Endodermal cell (in vitro differentiated cells): ENCODE measurements at regions not wholly inside any gene's neighbourhood (a gene's known extent, or its start where the extent isn't known, plus 50 kb on each side); places are given as distances from the start of the nearest gene placed in this dataset.

Source experiments
- DNase-seq: peaks from one replicate; pipeline ENCODE4 v3.0.0-alpha.2; 2017
- H3K27ac ChIP-seq: 2 replicates; pipeline ENCODE4 v1.5.1; 2013; ENCODE audit warnings: mild to moderate bottlenecking, low read depth, low read length, moderate library complexity
- H3K27me3 ChIP-seq: 2 replicates; pipeline ENCODE4 v1.6.1; 2013; ENCODE audit warnings: mild to moderate bottlenecking, low read length, moderate library complexity; ENCODE audit not compliant: insufficient read depth, control insufficient read depth, poor library complexity, severe bottlenecking
- H3K36me3 ChIP-seq: 2 replicates; pipeline ENCODE4 v1.7.0; 2013; ENCODE audit warnings: mild to moderate bottlenecking, low read length, moderate library complexity; ENCODE audit not compliant: control insufficient read depth, insufficient read depth
- H3K4me1 ChIP-seq: one replicate; pipeline ENCODE4 v1.7.0; 2013; ENCODE audit warnings: low read length; ENCODE audit not compliant: control insufficient read depth, insufficient read depth
- H3K4me3 ChIP-seq: 2 replicates; pipeline ENCODE4 v1.5.1; 2013; ENCODE audit warnings: mild to moderate bottlenecking, low read length, moderate library complexity
- H3K9ac ChIP-seq: 2 replicates; pipeline ENCODE4 v1.6.1; 2013; ENCODE audit warnings: mild to moderate bottlenecking, low read length, moderate library complexity; ENCODE audit not compliant: poor library complexity, severe bottlenecking; ENCODE audit errors: extremely low read depth
- H3K9me3 ChIP-seq: 2 replicates; pipeline ENCODE4 v1.6.1; 2013; ENCODE audit warnings: mild to moderate bottlenecking, low read length, moderate library complexity; ENCODE audit not compliant: control insufficient read depth
- H3K27ac Mint-ChIP-seq: 2 replicates; pipeline ENCODE4 v1.8.0; 2020; ENCODE audit warnings: mixed read lengths
- H3K27me3 Mint-ChIP-seq: 2 replicates; pipeline ENCODE4 v1.8.0; 2021; ENCODE audit warnings: mild to moderate bottlenecking, mixed read lengths; ENCODE audit not compliant: insufficient read depth
- H3K36me3 Mint-ChIP-seq: 2 replicates; pipeline ENCODE4 v1.8.0; 2020; ENCODE audit warnings: low read depth, mixed read lengths
- H3K4me1 Mint-ChIP-seq: 2 replicates; pipeline ENCODE4 v1.8.0; 2020; ENCODE audit warnings: mixed read lengths
- H3K4me3 Mint-ChIP-seq: 2 replicates; pipeline ENCODE4 v1.8.0; 2020; ENCODE audit warnings: mild to moderate bottlenecking, moderate library complexity, mixed read lengths
- H3K9me3 Mint-ChIP-seq: 2 replicates; pipeline ENCODE4 v1.8.0; 2020; ENCODE audit warnings: mild to moderate bottlenecking, mixed read lengths
- CTCF ChIP-seq: fragments of 200-600 bp; sonication (generic); conservative IDR thresholded peaks from 2 replicates; pipeline ENCODE4 v1.5.0; 2021; ENCODE audit warnings: antibody characterized with exemption, mild to moderate bottlenecking
- WGBS, 2 experiments: methylation state at CpG; one replicate each; pipeline versions ENCODE4 v1.1.5 to v1.1.7; 2013; ENCODE audit warnings: missing lambda C conversion rate in 2 of 2, mixed read lengths in 1 of 2; ENCODE audit not compliant: insufficient coverage in 1 of 2, insufficient read length in 1 of 2; 5-methylcytosine and 5-hydroxymethylcytosine counted together

- no peak for DNase-seq
- TF ChIP-seq CTCF, result no peak
- H3K36me3 Mint-ChIP-seq, result no peaks in the 10 kb centered on the region
- peaks cover 39% of the 10 kb centered on the region for H3K27me3 Mint-ChIP-seq
- Histone ChIP-seq H3K36me3 (no peaks in the 10 kb centered on the region), H3K9ac (no peak overlapping the region), H3K9me3 (peaks cover 16% of the 10 kb centered on the region), H3K4me3 (no peak overlapping the region), H3K27ac (no peak overlapping the region), H3K27me3 (peaks cover 15% of the 10 kb centered on the region), H3K4me1 (no peaks in the 10 kb centered on the region)
- whole genome bisulfite sequencing, 2 experiments, result 88 to 95% methylated on average over 5 of the region's 6 CpGs
- no peak overlapping the region for H3K27ac Mint-ChIP-seq
- H3K9me3 Mint-ChIP-seq, result peaks cover 6% of the 10 kb centered on the region
- peaks cover 15% of the 10 kb centered on the region for H3K4me1 Mint-ChIP-seq
- H3K4me3 Mint-ChIP-seq, result no peak overlapping the region
These were observed 198.2 kb upstream of the COPS8 start for GRCh38 chr2:236887531-236887930.

- Histone ChIP-seq H3K27ac (no peak overlapping the region), H3K4me1 (no peaks in the 10 kb centered on the region), H3K9ac (no peak overlapping the region), H3K36me3 (no peaks in the 10 kb centered on the region), H3K9me3 (peaks cover 10% of the 10 kb centered on the region), H3K27me3 (peaks cover 15% of the 10 kb centered on the region), H3K4me3 (no peak overlapping the region)
- no peak for DNase-seq
- TF ChIP-seq CTCF, result no peak
- H3K4me3 Mint-ChIP-seq, result no peak overlapping the region
- no peak overlapping the region for H3K27ac Mint-ChIP-seq
- H3K36me3 Mint-ChIP-seq, result no peaks in the 10 kb centered on the region
- no peaks in the 10 kb centered on the region for H3K9me3 Mint-ChIP-seq
- 93 to 95% methylated on average over 15 of the region's 15 CpGs for WGBS, 2 experiments
- H3K27me3 Mint-ChIP-seq, result peaks cover 42% of the 10 kb centered on the region
- H3K4me1 Mint-ChIP-seq, result peaks cover 15% of the 10 kb centered on the region
These were observed 197.5 kb upstream of the COPS8 start for GRCh38 chr2:236887953-236888793.

- H3K36me3 ChIP-seq, result no peaks in the 10 kb centered on the region
- peaks cover 10% of the 10 kb centered on the region for H3K9me3 ChIP-seq
- no peak overlapping the region for H3K27ac ChIP-seq
- no peak overlapping the region for H3K4me3 ChIP-seq
- Mint-ChIP-seq H3K9me3 (no peaks in the 10 kb centered on the region), H3K36me3 (no peaks in the 10 kb centered on the region), H3K4me3 (no peak overlapping the region), H3K4me1 (peaks cover 15% of the 10 kb centered on the region), H3K27ac (no peak overlapping the region), H3K27me3 (peaks cover 42% of the 10 kb centered on the region)
- TF ChIP-seq CTCF, result no peak
- H3K4me1 ChIP-seq, result no peaks in the 10 kb centered on the region
- H3K27me3 ChIP-seq, result peaks cover 15% of the 10 kb centered on the region
- 88 to 93% methylated on average over 19 to 24 of the region's 24 CpGs for WGBS, 2 experiments
- DNase-seq, result no peak
- no peak overlapping the region for H3K9ac ChIP-seq
These were observed 196.6 kb upstream of the COPS8 start for GRCh38 chr2:236888794-236889780.
